ENCODE measurements at regions not wholly inside any gene's neighbourhood (a gene's known extent, or its start where the extent isn't known, plus 50 kb on each side); places are given as distances from the start of the nearest gene placed in this dataset.

- DNase-seq (ENCODE audit: low spot score) = no peak
These were observed 157.6 kb upstream of the BLID start for GRCh38 chr11:122273476-122274191.

- DNase-seq (ENCODE audit: low spot score) = no peak
These were observed 155.7 kb upstream of the BLID start for GRCh38 chr11:122271745-122272144.

GRCh38 chr11:122271137-122271536 is 155.1 kb upstream of the BLID start:
- DNase-seq (ENCODE audit: low spot score) = no peak

- no peak for DNase-seq (ENCODE audit: low spot score)
These were observed 154.5 kb upstream of the BLID start for GRCh38 chr11:122270535-122270934.

- DNase-seq (ENCODE audit: low spot score) = no peak
These were observed 153.8 kb upstream of the BLID start for GRCh38 chr11:122269824-122270223.

- DNase-seq (ENCODE audit: low spot score) = no peak
These were observed 152.7 kb upstream of the BLID start for GRCh38 chr11:122268601-122269130.

GRCh38 chr11:122267602-122268001 is 151.6 kb upstream of the BLID start:
- DNase-seq (ENCODE audit: low spot score) = no peak

- DNase-seq (ENCODE audit: low spot score) = no peak
These were observed 150.0 kb upstream of the BLID start for GRCh38 chr11:122265981-122266380.

- DNase-seq (ENCODE audit: low spot score) = no peak
These were observed 148.1 kb upstream of the BLID start for GRCh38 chr11:122264121-122264520.

- DNase-seq (ENCODE audit: low spot score) = no peak
These were observed 145.5 kb upstream of the BLID start for GRCh38 chr11:122261546-122261945.

GRCh38 chr11:122259195-122259821 is 143.3 kb upstream of the BLID start:
- DNase-seq (ENCODE audit: low spot score) = no peak

- no peak for DNase-seq (ENCODE audit: low spot score)
These were observed 142.6 kb upstream of the BLID start for GRCh38 chr11:122258446-122259194.

- no peak for DNase-seq (ENCODE audit: low spot score)
These were observed 137.7 kb upstream of the BLID start for GRCh38 chr11:122253589-122254231.

- no peak for DNase-seq (ENCODE audit: low spot score)
These were observed 132.9 kb upstream of the BLID start for GRCh38 chr11:122248939-122249338.

- no peak for DNase-seq (ENCODE audit: low spot score)
These were observed 132.1 kb upstream of the BLID start for GRCh38 chr11:122248131-122248530.

- DNase-seq (ENCODE audit: low spot score) = no peak
These were observed 130.9 kb upstream of the BLID start for GRCh38 chr11:122246874-122247273.

GRCh38 chr11:122242731-122243130 is 126.7 kb upstream of the BLID start:
- no peak for DNase-seq (ENCODE audit: low spot score)

GRCh38 chr11:122241566-122241965 is 125.6 kb upstream of the BLID start:
- DNase-seq (ENCODE audit: low spot score) = no peak

- DNase-seq (ENCODE audit: low spot score) = no peak
These were observed 124.6 kb upstream of the BLID start for GRCh38 chr11:122240638-122241037.

- DNase-seq (ENCODE audit: low spot score) = no peak
These were observed 119.6 kb upstream of the BLID start for GRCh38 chr11:122235615-122236014.

GRCh38 chr11:122234780-122235179 is 118.8 kb upstream of the BLID start:
- DNase-seq (ENCODE audit: low spot score) = no peak

GRCh38 chr11:122234257-122234656 is 118.2 kb upstream of the BLID start:
- no peak for DNase-seq (ENCODE audit: low spot score)

Measured in HuH-7 (cell line).